HG02610 (cell line): ENCODE measurements at regions not wholly inside any gene's neighbourhood (a gene's known extent, or its start where the extent isn't known, plus 50 kb on each side); places are given as distances from the start of the nearest gene placed in this dataset.
"Not testable (repeated sequence)": the region's sequence is repeated elsewhere in the genome, so short reads cannot be mapped to it uniquely, and the experiment has no call there.

Source experiments
- ATAC-seq: cut with Tn5 transposase; IDR thresholded peaks from one replicate; pipeline ENCODE4 v1.9.1; 2021; ENCODE audit warnings: mild to moderate bottlenecking, moderate library complexity; ENCODE audit not compliant: unreplicated experiment

DNA sequence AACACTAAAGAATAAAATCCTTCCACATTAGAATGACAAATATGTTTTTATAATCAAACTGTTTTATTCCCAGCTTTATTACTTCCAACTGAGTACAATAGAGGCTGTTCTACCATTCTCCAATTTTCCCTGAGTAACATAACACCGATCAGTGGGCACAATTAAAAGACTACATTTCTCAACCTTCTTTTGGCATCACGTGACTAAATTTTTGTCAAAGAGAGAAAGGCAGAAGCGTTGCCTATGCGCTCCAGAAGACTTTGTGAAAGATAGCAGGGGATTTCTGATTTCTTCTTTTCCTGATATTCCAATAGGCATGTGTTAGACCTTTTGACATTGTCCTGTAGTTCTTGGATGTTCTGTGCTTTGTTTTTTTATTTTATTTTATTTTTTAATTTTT, 1705.6 kb upstream of the PCDH7 start:
- no peak for ATAC-seq

DNA sequence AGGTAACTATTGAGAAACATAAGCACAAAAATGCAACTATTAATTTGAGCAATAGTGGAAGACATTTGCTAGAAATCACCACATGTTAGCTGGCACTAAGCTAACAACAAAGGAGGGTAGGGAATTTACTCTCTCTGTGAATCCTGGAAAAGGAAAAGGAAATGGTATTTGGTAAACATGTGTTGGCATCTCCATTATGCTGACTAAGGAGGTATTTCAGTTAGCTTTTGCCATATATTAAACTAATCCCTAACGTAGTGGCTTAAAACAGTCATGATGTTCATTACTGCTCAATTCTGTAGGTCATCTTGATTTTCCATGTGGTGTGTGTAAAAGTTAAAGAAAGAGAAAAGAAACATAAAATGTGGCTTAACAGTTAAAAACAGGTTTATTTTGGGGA, 1686.5 kb upstream of the PCDH7 start:
- no peak for ATAC-seq

DNA sequence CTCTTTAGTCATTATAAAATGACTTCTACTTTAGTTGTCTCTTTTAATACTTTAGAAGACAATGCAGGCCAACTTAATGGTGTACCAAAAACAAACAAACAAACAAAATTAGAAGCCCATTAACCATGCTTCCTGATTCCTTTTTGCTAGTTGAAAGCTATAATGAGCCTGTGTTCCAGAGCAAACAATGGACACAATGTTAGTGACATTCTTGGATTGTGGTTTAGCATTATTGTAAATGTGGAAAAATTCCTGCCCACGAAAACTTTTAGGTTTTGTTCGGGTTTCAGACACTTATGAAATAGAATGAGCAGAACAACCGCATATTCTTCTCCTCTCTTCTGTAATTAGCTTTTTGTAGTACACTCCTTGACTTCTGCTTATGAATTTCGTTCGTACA, 1682.7 kb upstream of the PCDH7 start:
- no peak for ATAC-seq

DNA sequence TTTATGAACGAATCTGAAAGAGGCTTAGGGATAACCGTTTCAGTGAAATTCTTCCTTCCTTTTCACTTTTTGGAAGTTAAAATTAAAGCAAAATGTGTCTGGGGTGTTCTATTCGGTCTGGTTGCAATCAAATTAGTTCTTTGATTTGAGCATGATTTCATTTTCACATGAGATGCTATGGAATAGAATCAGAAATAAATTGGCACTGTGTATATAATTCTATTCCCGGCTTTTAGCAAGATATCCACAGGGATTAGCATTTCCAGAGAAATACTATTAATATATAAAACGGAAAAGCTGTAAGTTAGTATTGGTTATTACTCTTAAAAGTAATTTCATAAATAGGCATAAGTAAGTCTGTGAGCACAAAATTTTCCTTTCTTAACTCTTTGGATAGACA, 1676.8 kb upstream of the PCDH7 start:
- no peak for ATAC-seq

DNA sequence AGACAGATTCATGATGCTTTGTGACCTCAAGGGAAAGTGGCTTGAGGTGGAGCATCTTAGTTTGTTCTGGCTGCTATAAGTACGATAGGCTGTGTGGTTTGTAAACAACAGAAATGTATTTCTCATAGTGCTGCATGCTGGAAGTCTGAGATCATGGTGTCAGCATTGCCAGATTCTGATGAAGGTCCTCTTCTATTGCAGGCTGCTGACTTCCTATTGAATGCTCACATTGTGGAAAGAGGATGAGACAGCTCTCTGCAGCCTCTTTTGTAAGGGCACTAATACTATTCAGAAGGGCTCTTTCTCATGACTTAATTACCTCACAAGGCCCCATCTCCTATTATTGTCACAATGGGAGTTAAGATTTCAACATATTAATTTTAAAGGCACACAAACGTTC, 1674.0 kb upstream of the PCDH7 start:
- no peak for ATAC-seq

DNA sequence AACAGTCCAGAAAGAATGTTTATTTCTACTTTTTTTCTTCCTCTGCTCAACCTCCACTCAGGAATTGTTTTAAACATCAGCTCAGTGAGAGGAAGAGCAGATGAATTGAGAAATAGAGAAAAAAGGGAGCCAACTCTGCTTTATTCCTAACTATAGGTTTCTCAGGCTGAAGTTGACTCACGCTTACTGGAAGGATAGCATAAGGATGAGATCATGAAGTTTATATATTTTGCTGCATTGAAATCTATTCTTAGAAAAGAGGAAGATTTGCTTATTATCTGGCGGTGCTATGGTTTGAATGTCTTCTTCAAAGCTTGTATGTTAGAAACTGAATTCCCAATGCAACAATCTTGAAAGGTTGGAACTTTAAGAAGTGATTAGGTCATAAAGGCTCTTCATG, 1673.4 kb upstream of the PCDH7 start:
- ATAC-seq: no peak

DNA sequence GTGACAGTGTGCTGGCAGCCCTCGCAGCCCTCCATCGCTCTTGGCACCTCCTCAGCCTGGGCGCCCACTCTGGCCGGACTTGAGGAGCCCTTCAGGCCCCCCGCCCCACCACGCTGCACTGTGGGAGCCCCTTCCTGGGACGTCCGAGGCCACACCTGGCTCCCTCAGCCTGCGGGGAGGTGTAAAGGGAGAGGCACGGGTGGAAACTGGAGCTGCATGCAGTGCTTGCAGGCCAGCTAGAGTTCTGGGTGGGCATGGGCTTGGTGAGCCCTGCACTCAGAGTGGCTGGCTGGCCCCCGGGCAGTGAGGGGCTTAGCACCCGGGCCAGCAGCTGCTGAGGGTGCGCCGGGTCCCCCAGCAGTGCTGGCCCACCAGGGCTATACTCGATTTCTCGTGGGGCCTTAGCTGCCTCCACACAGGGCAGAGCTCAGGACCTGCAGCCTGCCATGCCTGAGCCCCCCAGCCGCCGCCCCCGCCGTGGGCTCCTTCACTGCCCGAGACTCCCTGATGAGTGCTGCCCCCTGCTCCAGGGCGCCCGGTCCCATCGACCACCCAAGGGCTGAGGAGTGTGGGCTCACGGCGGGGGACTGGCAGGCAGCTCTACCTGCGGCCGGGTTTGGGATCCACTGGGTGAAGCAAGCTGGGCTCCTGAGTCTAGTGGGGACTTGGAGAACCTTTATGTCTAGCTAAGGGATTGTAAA, 1672.7 kb upstream of the PCDH7 start:
- no peak for ATAC-seq

DNA sequence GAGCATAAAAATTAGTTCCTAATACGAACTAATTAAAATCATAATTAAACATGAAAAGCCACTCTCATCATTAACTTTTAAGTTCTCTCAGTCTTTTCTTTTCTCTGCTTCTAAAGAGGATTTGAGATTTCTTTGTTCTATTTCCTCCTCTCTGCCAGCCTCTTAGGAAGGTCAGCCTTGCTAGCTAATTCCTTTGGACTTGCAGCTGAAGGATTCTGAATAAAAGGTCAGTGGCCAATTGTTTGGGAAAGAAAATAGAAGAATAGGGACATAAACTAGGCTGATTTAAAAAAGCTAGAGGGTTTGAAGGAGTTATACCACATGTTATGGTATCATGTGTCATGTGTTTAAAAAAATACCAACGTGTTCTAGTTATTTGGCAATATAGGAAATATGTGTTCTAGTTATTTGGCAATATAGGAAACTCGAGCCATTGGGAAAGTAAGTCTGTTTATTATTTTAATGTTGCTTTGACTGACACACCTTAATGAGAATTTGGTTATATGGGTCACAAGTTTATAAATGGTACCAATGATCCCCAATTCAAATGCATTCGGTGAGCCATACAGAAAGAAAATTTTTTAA, 1668.7 kb upstream of the PCDH7 start:
- no peak for ATAC-seq

DNA sequence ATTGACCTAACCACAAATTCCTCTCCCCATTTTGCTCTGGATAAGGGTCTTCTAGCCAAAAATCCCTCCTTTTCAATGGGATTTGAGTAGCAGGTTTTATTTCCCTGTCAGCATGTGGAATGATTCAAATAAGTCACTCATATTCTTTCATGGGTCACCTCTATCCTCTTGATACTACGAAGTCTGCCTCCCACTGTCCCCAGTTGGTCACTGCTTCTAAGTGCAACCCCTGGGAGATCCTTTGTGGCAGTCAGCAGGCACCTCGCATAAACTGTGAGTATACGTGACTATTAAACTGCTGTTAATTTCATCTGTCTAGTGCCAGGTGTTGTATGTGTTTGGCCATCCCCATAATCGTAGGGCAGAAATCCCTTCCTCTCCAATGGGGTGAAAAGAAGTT, 1667.9 kb upstream of the PCDH7 start:
- ATAC-seq: no peak

DNA sequence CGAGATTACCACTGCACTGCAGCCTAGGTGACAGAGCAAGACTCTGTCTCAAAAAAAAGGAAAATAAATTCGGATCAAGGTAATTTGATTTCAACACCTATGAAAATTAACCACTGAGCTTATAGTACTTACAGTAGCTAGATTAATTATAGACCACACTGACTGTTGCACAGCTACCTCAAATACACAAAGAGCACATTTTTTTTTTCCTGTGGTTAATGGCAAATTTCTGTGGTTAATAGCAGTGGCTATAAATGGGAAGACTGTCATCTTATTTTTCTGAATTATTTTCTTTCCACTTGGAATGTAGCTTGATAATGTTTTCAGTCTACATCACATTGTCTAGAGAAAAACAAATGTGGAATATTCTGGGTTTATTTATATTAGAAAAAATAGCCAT, 1661.6 kb upstream of the PCDH7 start:
- ATAC-seq: no peak

DNA sequence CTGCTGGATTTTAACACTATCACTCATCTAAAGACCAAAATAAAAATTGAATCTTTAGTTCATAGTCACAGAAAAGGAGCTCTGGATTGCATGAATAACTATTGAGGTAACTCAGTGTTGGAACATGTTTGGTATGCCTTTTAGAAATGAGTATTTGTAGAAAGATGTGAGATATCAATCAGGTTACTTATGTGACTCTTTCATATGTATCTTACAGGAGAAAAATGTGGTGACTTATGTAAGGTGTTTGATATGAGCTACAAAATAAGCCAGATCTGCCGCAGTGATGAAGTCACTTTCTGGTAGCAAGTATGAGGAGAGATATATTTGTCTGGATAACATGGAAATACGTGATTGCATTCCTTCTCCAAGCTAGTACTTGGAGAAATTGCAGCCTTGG, 1653.3 kb upstream of the PCDH7 start:
- ATAC-seq: no peak

DNA sequence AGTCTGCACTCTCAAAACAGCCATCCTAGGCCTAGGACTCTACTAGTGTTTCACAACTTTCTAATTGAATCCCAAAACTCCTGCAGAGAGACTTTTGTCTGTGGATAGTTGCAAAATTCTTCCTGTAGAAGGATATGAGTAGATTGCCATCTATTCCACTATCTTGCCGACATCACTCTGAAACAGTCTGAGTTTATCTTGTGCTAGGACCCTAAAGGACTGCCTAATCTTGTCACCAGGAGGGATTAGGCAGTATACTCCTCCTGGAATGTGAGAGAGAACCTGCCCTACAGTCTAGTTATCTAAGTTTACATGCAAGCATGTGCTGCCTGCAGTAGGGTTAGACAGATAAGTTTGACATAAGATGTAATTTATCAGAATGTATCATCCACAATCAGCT, 1646.6 kb upstream of the PCDH7 start:
- no peak for ATAC-seq

DNA sequence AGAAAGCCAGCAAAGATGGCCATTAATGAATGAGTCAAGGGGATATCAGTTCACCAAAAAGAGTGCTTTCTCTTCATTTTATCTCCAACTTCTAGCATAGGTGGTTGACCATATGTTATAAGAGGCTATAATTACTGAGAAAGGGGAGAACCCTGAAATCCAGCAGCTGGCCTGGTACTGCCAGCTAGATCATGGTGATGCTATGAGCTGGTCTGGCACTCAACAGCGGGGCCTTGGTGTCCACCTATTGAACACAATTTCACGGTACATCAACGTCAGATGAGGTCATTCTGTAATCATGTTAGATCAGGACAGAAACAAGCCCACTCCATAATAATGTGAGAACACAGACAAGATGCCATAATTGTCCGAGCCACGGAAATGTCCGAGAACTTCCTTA, 1644.8 kb upstream of the PCDH7 start:
- no peak for ATAC-seq

DNA sequence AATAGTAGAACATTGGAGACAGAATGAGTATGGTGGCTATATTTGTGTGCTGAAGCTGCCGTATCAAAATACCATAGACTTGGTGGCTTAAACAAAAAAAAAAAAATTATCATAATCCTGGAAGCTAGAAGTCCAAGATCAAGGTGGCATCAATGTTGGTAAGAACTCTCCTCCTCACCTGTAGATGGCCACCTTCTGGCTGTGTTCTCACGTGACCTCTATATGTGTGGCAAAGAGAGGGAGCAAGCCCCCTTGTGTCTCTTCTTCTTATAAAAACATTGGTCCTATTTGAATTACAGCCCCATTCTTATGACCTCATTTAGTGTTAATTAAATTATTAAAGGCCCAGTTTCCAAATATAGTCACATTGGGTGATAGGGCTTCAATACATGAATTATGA, 1640.9 kb upstream of the PCDH7 start:
- ATAC-seq: no peak

DNA sequence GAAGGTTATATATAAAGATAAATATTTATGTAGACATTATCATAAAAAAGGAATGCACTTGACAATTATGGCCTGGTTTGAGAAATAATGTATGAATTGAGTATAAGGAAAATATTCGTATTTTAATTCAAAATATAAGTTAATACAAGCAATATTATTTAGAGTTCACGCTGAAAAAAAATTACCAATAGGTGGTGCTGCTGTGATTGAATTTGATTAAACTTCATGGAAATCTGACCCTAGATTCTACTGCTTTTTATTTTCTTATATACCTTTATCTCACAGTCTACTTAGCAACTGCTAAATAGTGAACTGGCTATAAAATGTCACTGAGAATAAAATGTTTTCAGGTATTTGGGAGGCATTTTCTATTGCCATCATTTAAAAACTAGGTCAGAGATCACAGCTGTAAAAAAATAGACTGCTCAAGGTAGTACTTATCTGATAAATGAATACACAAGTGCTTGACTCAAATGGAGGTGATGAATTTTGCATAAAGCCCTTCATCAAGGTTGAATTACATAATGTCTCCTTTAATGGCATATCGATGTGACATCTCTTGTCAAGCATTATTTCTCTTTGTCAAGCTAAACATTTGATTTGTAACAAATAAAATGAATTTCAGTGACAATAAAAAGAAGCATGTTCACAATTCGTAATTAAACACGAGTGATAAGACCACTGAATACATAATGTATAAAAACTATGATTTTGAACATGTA, 1638.8 kb upstream of the PCDH7 start:
- ATAC-seq: no peak

DNA sequence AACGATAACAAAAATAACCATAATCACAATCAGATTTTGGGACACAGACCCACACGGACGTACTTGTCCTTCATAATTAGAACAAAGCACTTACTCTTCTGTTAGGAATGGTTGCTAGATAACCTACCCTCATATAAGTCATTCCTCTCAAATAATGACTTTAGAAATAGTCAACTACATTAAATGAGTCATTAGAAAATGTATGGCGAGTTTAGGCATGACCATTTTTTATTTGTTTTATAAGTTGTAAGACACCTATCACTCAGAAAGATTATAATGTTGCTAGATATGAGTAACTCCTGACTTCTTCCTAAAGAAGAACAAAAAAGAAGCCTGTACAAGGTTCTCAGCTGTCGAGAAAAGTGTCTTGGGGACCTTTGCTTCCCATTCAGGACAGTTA, 1637.5 kb upstream of the PCDH7 start:
- no peak for ATAC-seq

DNA sequence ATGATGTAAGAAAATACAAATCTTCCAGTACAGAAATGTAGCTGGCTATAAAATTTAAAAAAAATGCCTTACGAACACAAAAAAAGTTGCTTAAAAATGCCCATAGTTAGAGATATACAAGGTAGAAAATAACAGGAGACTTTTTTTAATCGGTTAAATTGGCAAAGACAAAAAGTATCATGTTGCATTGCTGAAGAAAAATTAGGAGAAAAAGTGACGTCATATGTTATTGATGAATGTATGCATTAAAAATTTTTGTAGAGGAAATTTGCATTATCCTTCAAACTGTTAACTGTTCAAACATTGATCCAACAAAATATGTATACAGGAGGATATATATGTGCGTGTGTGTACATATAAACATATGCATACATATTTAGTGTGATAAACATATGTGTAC, 1634.4 kb upstream of the PCDH7 start:
- ATAC-seq: no peak

DNA sequence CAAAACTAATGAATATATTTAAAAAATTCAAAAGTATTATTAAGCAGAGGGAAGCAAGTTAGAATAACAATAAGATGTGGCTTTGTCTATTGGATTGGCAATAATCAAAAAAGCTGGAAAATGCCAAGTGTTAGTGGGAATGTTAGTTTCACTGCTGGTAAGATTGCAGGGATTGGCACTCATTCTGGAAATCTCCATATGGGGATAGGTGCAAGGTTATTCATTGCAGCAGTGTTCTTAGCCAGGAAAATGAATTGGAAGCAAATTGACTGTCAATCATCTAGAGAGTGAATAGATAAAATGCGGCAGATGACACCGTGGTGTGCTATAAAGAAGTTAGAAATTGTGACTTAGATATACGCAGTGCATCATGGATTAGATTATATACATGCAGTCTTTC, 1615.5 kb upstream of the PCDH7 start:
- ATAC-seq: no peak

DNA sequence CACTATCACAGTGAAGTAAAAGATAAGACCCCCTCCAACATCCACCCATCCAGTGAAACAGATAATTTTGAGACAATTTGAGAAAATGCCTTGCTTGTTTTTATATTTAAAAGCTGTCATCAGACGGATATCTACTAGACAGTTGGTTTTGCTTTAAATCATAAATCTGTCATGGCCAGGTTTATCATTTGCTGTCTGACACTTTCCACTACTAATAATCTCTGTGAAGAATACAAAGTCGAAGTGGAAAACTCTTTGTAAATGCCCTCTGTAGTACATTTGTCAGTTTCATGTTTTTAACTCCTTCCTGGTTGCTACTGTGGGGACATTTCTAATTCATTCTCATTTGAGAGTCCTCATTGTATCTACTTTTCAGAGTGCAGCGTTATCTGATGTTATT, 1606.2 kb upstream of the PCDH7 start:
- no peak for ATAC-seq

DNA sequence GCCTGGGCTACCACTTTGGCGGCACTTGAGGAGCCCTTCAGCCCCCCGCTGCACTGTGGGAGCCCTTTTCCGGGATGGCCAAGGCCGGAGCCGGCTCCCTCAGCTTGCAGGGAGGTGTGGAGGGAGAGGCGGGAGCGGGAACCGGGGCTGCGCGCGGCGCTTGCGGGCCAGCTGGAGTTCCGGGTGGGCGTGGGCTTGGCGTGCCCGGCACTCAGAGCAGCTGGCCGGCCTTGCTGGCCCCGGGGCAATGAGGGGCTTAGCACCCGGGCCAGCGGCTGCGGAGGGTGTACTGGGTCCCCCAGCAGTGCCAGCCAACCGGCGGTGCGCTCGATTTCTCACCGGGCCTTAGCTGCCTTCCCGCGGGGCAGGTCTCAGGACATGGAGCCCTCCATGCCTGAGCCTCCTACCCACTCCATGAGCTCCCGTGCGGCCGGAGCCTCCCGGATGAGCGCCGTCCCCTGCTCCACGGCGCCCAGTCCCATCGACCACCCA, 1602.9 kb upstream of the PCDH7 start:
- ATAC-seq: not testable (repeated sequence)

DNA sequence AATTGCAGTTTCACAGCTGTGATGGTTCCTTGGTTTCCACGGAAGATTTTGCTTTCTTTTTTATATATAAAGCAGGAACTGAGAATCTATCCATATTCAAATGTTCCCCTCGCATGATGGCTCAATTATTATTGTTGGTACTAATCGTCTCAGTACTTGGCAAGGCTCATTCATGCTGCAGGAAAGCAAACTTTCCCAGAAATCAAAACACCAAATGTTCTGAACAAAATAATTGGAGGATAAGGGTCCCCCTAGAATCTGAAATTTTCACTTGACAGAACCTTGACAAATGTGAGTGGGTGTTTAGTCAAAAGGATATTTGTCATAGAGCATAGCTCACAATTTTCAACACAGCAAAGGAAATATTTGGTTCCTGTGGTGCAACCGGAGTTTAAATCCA, 1598.6 kb upstream of the PCDH7 start:
- no peak for ATAC-seq

DNA sequence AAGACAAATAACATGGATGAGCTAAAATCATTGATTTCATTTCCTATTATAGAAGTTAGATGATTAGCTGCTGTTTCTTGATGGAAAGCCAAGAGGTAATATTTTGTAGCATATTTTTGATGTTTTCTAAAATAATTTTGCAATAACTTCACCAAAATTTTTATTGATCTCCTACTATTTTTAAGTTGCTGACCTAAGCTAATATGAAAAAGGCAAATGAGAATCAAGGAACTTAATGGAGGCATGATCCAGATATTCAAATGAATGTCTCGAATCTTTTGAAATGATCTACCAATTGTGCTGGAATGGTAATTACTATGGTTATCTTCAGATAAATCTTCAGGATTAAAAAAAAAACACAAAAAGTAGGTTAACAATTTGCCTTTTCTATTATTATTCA, 1591.4 kb upstream of the PCDH7 start:
- no peak for ATAC-seq
